PC-9 (cell line): ENCODE measurements at regions not wholly inside any gene's neighbourhood (a gene's known extent, or its start where the extent isn't known, plus 50 kb on each side); places are given as distances from the start of the nearest gene placed in this dataset.
"Not testable (repeated sequence)": the region's sequence is repeated elsewhere in the genome, so short reads cannot be mapped to it uniquely, and the experiment has no call there.

Source experiments
- CTCF ChIP-seq: fragments of 200-600 bp; sonication (generic); conservative IDR thresholded peaks from 2 replicates; pipeline ENCODE4 v1.6.1; 2017; ENCODE audit warnings: mixed run types, antibody characterized with exemption, mild to moderate bottlenecking, moderate library complexity
- EZH2 ChIP-seq: fragments of 200-600 bp; sonication (generic); IDR thresholded peaks from 2 replicates; pipeline ENCODE4 v1.8.0; 2017; ENCODE audit warnings: antibody characterized with exemption, low read depth

GRCh38 chr6:164933238-164933794, 376.1 kb downstream of the C6orf118 start:
- TF ChIP-seq CTCF, EZH2: not testable (repeated sequence)
